ENCODE measurements at regions not wholly inside any gene's neighbourhood (a gene's known extent, or its start where the extent isn't known, plus 50 kb on each side); places are given as distances from the start of the nearest gene placed in this dataset.
A peak's percentile ranks its signal among the peaks of the same experiment; 100 is the strongest.

GRCh38 chr14:49982082-49982481 is 89.2 kb downstream of the ARF6 start:
- Histone ChIP-seq H3K27ac (ENCODE audit: low read depth, low read length) (peak overlapping the region; percentile 86), H3K27me3 (ENCODE audit: insufficient read depth, low read length) (no peaks in the 10 kb centered on the region), H3K79me2 (ENCODE audit: insufficient read depth, low read length) (no peaks in the 10 kb centered on the region), H3K4me1 (ENCODE audit: insufficient read depth, low read length) (peaks cover 25% of the 10 kb centered on the region), H3K4me3 (ENCODE audit: insufficient read depth, low read depth, low read length) (no peak overlapping the region), H3K4me2 (ENCODE audit: low read length) (peak overlapping the region; percentile 58), H2AFZ (ENCODE audit: low read depth, low read length) (no peak overlapping the region), H3K36me3 (ENCODE audit: insufficient read depth, low read length) (no peaks in the 10 kb centered on the region), H3K9ac (ENCODE audit: low read length) (peak overlapping the region; percentile 65), H3K9me3 (ENCODE audit: insufficient read depth, low read depth, low read length) (no peaks in the 10 kb centered on the region), H4K20me1 (ENCODE audit: insufficient read depth, low read length) (no peaks in the 10 kb centered on the region)
- Mint-ChIP-seq H3K27me3 (ENCODE audit: low read depth, unreplicated experiment) (peaks cover 6% of the 10 kb centered on the region), H3K4me3 (ENCODE audit: unreplicated experiment) (no peak overlapping the region), H3K4me1 (ENCODE audit: low read depth, unreplicated experiment) (peaks cover 15% of the 10 kb centered on the region), H3K27ac (ENCODE audit: unreplicated experiment) (no peak overlapping the region), H3K36me3 (ENCODE audit: low read depth, unreplicated experiment) (peaks cover 5% of the 10 kb centered on the region), H3K9me3 (ENCODE audit: unreplicated experiment) (no peaks in the 10 kb centered on the region)
- DNase-seq (ENCODE audit: low read depth): peak; percentile 51
- no peak for FAIRE-seq
- no peak for TF ChIP-seq EZH2 (IDR thresholded peaks at IDR 0.05; ENCODE audit: insufficient read depth, low read length)
- TF ChIP-seq CTCF (IDR thresholded peaks at IDR 0.05; ENCODE audit: insufficient read depth, low read depth, low read length): no peak

- peaks cover 5% of the 10 kb centered on the region for H3K36me3 Mint-ChIP-seq (ENCODE audit: low read depth, unreplicated experiment)
- TF ChIP-seq CTCF (IDR thresholded peaks at IDR 0.05; ENCODE audit: insufficient read depth, low read depth, low read length) (no peak), EZH2 (IDR thresholded peaks at IDR 0.05; ENCODE audit: insufficient read depth, low read length) (no peak)
- H3K9ac ChIP-seq (ENCODE audit: low read length): peak overlapping the region; percentile 65
- H3K27ac Mint-ChIP-seq (ENCODE audit: unreplicated experiment): no peak overlapping the region
- peaks cover 14% of the 10 kb centered on the region for H3K4me1 Mint-ChIP-seq (ENCODE audit: low read depth, unreplicated experiment)
- no peaks in the 10 kb centered on the region for H3K27me3 ChIP-seq (ENCODE audit: insufficient read depth, low read length)
- no peak overlapping the region for H3K4me3 Mint-ChIP-seq (ENCODE audit: unreplicated experiment)
- H3K27me3 Mint-ChIP-seq (ENCODE audit: low read depth, unreplicated experiment): peaks cover 6% of the 10 kb centered on the region
- H3K4me1 ChIP-seq (ENCODE audit: insufficient read depth, low read length): peaks cover 25% of the 10 kb centered on the region
- H3K9me3 ChIP-seq (ENCODE audit: insufficient read depth, low read depth, low read length): no peaks in the 10 kb centered on the region
- no peak overlapping the region for H2AFZ ChIP-seq (ENCODE audit: low read depth, low read length)
- peak overlapping the region; percentile 86 for H3K27ac ChIP-seq (ENCODE audit: low read depth, low read length)
- H3K79me2 ChIP-seq (ENCODE audit: insufficient read depth, low read length): no peaks in the 10 kb centered on the region
- H3K9me3 Mint-ChIP-seq (ENCODE audit: unreplicated experiment): no peaks in the 10 kb centered on the region
- H3K36me3 ChIP-seq (ENCODE audit: insufficient read depth, low read length): no peaks in the 10 kb centered on the region
- FAIRE-seq (peak; percentile 5), DNase-seq (ENCODE audit: low read depth) (peak; percentile 93)
- H4K20me1 ChIP-seq (ENCODE audit: insufficient read depth, low read length): no peaks in the 10 kb centered on the region
- no peak overlapping the region for H3K4me3 ChIP-seq (ENCODE audit: insufficient read depth, low read depth, low read length)
- peak overlapping the region; percentile 58 for H3K4me2 ChIP-seq (ENCODE audit: low read length)
These were observed 89.6 kb downstream of the ARF6 start for GRCh38 chr14:49982501-49982951.

GRCh38 chr14:49984424-49984823 is 91.5 kb downstream of the ARF6 start:
- Mint-ChIP-seq H3K4me3 (ENCODE audit: unreplicated experiment) (no peak overlapping the region), H3K4me1 (ENCODE audit: low read depth, unreplicated experiment) (peaks cover 19% of the 10 kb centered on the region), H3K27ac (ENCODE audit: unreplicated experiment) (no peak overlapping the region), H3K27me3 (ENCODE audit: low read depth, unreplicated experiment) (peaks cover 6% of the 10 kb centered on the region), H3K36me3 (ENCODE audit: low read depth, unreplicated experiment) (no peaks in the 10 kb centered on the region), H3K9me3 (ENCODE audit: unreplicated experiment) (no peaks in the 10 kb centered on the region)
- H3K4me3 ChIP-seq (ENCODE audit: insufficient read depth, low read depth, low read length): no peak overlapping the region
- no peak overlapping the region for H3K4me2 ChIP-seq (ENCODE audit: low read length)
- no peaks in the 10 kb centered on the region for H3K27me3 ChIP-seq (ENCODE audit: insufficient read depth, low read length)
- no peak overlapping the region for H2AFZ ChIP-seq (ENCODE audit: low read depth, low read length)
- no peak for TF ChIP-seq EZH2 (IDR thresholded peaks at IDR 0.05; ENCODE audit: insufficient read depth, low read length)
- no peak for TF ChIP-seq CTCF (IDR thresholded peaks at IDR 0.05; ENCODE audit: insufficient read depth, low read depth, low read length)
- H3K36me3 ChIP-seq (ENCODE audit: insufficient read depth, low read length): no peaks in the 10 kb centered on the region
- H3K9me3 ChIP-seq (ENCODE audit: insufficient read depth, low read depth, low read length): no peaks in the 10 kb centered on the region
- FAIRE-seq (no peak), DNase-seq (ENCODE audit: low read depth) (peak; percentile 57)
- no peaks in the 10 kb centered on the region for H4K20me1 ChIP-seq (ENCODE audit: insufficient read depth, low read length)
- H3K4me1 ChIP-seq (ENCODE audit: insufficient read depth, low read length): peaks cover 32% of the 10 kb centered on the region
- no peak overlapping the region for H3K9ac ChIP-seq (ENCODE audit: low read length)
- no peaks in the 10 kb centered on the region for H3K79me2 ChIP-seq (ENCODE audit: insufficient read depth, low read length)
- peak overlapping the region; percentile 27 for H3K27ac ChIP-seq (ENCODE audit: low read depth, low read length)

All from astrocyte (in vitro differentiated cells and primary cell).